ENCODE measurements at regions not wholly inside any gene's neighbourhood (a gene's known extent, or its start where the extent isn't known, plus 50 kb on each side); places are given as distances from the start of the nearest gene placed in this dataset.

GRCh38 chr13:99039718-99040280 lies 61.9 kb upstream of the DOCK9 start:
- no peak overlapping the region for H3K56ac ChIP-seq (ENCODE audit: insufficient read length, low read depth, low read length)
- no peaks in the 10 kb centered on the region for H3K79me1 ChIP-seq (ENCODE audit: insufficient read depth, low read depth, low read length, poor library complexity, severe bottlenecking)
- no peak overlapping the region for H3K9ac ChIP-seq (ENCODE audit: extremely low read depth, insufficient read length, low read length)
- no peak overlapping the region for H2AFZ ChIP-seq (ENCODE audit: low read length)
- H3K18ac ChIP-seq (ENCODE audit: insufficient read length, low read depth, low read length), result no peak overlapping the region
- no peaks in the 10 kb centered on the region for H4K20me1 ChIP-seq (ENCODE audit: control insufficient read depth, insufficient read depth, insufficient read length)
- Mint-ChIP-seq H3K36me3 (ENCODE audit: insufficient read depth in 1 of 3, low read depth in 3 of 3) (no peaks in the 10 kb centered on the region; a peak in 1 of 7 replicates), H3K27ac (no peak overlapping the region), H3K4me3 (no peak overlapping the region), H3K4me1 (0 out of 4 replicates have a peak, but pooled peaks cover 0 to 4% of the 10 kb centered on the region in 2 experiments), H3K9me3 (no peaks in the 10 kb centered on the region), H3K27me3 (ENCODE audit: low read depth) (no peaks in the 10 kb centered on the region)
- H4K8ac ChIP-seq (replicated peaks; ENCODE audit: insufficient read length, low read depth, low read length), result no peak overlapping the region
- H2BK20ac ChIP-seq (ENCODE audit: low read depth, low read length, poor library complexity, severe bottlenecking), result no peak overlapping the region
- no peak overlapping the region for H3K27ac ChIP-seq (ENCODE audit: insufficient read length, low read depth, low read length)
- no peak for TF ChIP-seq CTCF (conservative IDR thresholded peaks at IDR 0.05)
- no peak overlapping the region for H4K5ac ChIP-seq (ENCODE audit: insufficient read length, low read depth, low read length)
- no CpG with 5 or more reads among the region's 2 CpGs for WGBS (ENCODE audit: extremely low coverage, insufficient read length, low lambda C conversion rate)
- no peaks in the 10 kb centered on the region for H3K79me2 ChIP-seq (ENCODE audit: insufficient read depth, low read length)
- no peak overlapping the region for H3T11ph ChIP-seq (ENCODE audit: low read length)
- H2AK5ac ChIP-seq (ENCODE audit: insufficient read length, low read length), result no peak overlapping the region
- no peak overlapping the region for H2BK120ac ChIP-seq (ENCODE audit: low read depth, low read length, poor library complexity, severe bottlenecking)
- H4K91ac ChIP-seq (ENCODE audit: insufficient read length, low read depth, low read length), result no peak overlapping the region
- no peaks in the 10 kb centered on the region for H3K23me2 ChIP-seq (ENCODE audit: insufficient read length, low read depth, low read length, poor library complexity, severe bottlenecking)
- H2BK15ac ChIP-seq (ENCODE audit: low read depth, low read length), result no peak overlapping the region
- H3K23ac ChIP-seq (ENCODE audit: insufficient read length, low read depth, low read length), result no peak overlapping the region
- H3K9me3 ChIP-seq (ENCODE audit: control insufficient read depth, low read depth, low read length), result no peaks in the 10 kb centered on the region
- H3K4me1 ChIP-seq (ENCODE audit: insufficient read depth, low read length), result no peaks in the 10 kb centered on the region; the same call in 1 of the 2 replicates
- no peak overlapping the region for H3K14ac ChIP-seq (ENCODE audit: insufficient read depth, low read length)
- no peak overlapping the region for H2BK5ac ChIP-seq (ENCODE audit: insufficient read length, low read length)
- no peak overlapping the region for H3K4ac ChIP-seq (ENCODE audit: low read depth, low read length)
- DNase-seq, result no peak
- no peak overlapping the region for H2BK12ac ChIP-seq (ENCODE audit: insufficient read length, low read depth, low read length)
- H3K4me2 ChIP-seq (ENCODE audit: insufficient read depth, insufficient read length, low read length), result no peak overlapping the region
- H3K27me3 ChIP-seq (ENCODE audit: insufficient read depth, low read length), result no peaks in the 10 kb centered on the region
